ENCODE measurements at regions not wholly inside any gene's neighbourhood (a gene's known extent, or its start where the extent isn't known, plus 50 kb on each side); places are given as distances from the start of the nearest gene placed in this dataset.

DNA sequence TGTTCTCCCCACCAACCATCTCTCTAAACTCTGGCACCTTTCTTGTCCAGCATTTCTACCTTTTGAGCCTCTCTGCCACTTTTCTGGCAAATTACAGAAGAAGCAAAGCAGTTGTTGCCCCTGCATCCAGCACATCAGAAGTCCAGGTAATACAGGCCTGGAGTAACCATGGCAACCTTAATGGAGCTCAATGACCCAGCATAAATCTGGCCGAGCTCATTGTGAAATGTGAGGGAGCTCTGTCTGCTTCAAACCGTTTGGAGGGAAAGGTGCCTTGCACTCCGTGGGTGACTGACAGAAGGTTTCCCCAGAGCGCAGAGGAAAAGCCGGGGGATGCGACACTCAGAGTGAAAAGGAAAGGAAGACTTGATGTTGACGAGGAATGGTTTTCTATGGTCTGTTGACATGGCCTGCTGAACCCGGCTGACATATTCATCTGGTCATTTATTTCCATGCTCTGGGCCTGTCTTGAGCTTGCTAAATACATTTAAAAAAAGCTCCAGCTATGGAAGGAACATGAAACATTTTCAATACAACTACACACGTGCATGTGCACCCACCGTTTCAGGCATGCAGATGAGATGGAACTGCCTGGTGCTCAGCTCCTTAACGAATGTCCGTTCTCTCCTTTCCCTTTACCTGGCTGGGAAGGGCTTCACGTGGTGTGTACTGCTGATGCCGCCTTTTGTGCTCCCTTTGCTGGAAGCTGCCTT is 74.9 kb downstream of the ADRA2A start:
- DNase-seq, result no peak
- H3K36me3 ChIP-seq (replicated peaks), result no peaks in the 10 kb centered on the region
- in situ Hi-C loops (cut with HindIII; ENCODE audit: low pct_ligation_motif_present, low sequenced_read_pairs), result no loop called here
- H3K4me3 ChIP-seq (ENCODE audit: low read depth, low read length), result no peak overlapping the region
- no peaks in the 10 kb centered on the region for H3K27me3 ChIP-seq (replicated peaks)
- TF ChIP-seq, protein P1, sequence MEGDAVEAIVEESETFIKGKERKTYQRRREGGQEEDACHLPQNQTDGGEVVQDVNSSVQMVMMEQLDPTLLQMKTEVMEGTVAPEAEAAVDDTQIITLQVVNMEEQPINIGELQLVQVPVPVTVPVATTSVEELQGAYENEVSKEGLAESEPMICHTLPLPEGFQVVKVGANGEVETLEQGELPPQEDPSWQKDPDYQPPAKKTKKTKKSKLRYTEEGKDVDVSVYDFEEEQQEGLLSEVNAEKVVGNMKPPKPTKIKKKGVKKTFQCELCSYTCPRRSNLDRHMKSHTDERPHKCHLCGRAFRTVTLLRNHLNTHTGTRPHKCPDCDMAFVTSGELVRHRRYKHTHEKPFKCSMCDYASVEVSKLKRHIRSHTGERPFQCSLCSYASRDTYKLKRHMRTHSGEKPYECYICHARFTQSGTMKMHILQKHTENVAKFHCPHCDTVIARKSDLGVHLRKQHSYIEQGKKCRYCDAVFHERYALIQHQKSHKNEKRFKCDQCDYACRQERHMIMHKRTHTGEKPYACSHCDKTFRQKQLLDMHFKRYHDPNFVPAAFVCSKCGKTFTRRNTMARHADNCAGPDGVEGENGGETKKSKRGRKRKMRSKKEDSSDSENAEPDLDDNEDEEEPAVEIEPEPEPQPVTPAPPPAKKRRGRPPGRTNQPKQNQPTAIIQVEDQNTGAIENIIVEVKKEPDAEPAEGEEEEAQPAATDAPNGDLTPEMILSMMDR (IDR thresholded peaks at IDR 0.05; ENCODE audit: low read depth, low read length, missing control alignments), result no peak
- no peak overlapping the region for H3K27ac ChIP-seq

DNA sequence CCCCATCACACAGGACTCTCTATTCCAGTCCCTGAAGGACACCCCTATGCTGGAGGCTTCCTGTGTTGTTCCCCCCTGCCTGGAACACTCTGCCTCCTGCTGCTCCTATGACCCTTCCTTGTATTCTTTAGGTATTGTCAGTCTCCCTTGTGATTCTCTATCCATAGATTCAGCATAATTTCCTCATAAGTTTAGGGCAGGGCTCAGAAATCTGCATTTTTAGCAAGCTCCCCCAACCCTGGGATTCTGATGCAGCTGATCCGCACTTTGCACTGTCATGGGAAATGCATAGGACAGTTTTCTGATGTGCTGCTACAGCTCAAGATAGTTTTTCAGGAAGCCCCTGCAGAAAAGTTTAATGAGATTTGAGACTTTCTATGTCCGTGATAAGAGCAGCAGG is 79.9 kb downstream of the ADRA2A start:
- Histone ChIP-seq H3K27ac (no peak overlapping the region), H3K4me3 (ENCODE audit: low read depth, low read length) (no peak overlapping the region), H3K36me3 (replicated peaks) (no peaks in the 10 kb centered on the region), H3K27me3 (replicated peaks) (no peaks in the 10 kb centered on the region)
- DNase-seq, result no peak
- TF ChIP-seq, protein P1 (IDR thresholded peaks at IDR 0.05; ENCODE audit: low read depth, low read length, missing control alignments), result no peak
- in situ Hi-C loops (cut with HindIII; ENCODE audit: low pct_ligation_motif_present, low sequenced_read_pairs), result no loop called here

DNA sequence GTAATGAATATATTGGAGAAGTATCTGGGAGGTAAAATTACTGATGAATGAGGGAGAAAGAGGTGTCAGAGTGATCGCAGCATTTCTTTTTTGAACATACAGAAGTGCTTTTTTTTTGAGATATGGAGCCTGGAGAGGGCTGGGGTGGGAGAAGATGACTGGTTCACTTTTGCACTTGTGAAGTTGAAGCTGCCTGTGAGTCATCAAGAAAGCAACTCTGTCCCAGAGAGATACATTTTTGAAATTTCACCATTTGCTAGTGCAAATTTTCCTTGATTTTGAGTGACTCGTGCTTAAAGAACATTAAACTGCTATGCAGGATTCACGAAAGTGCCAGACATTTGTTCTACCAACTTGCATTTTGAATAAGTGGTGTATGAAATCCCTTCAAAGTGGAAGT is 81.8 kb downstream of the ADRA2A start:
- Histone ChIP-seq H3K27ac (no peak overlapping the region), H3K36me3 (replicated peaks) (no peaks in the 10 kb centered on the region), H3K4me3 (ENCODE audit: low read depth, low read length) (no peak overlapping the region), H3K27me3 (replicated peaks) (no peaks in the 10 kb centered on the region)
- TF ChIP-seq, protein P1 (IDR thresholded peaks at IDR 0.05; ENCODE audit: low read depth, low read length, missing control alignments), result no peak
- in situ Hi-C loops (cut with HindIII; ENCODE audit: low pct_ligation_motif_present, low sequenced_read_pairs), result no loop called here
- no peak for DNase-seq

DNA sequence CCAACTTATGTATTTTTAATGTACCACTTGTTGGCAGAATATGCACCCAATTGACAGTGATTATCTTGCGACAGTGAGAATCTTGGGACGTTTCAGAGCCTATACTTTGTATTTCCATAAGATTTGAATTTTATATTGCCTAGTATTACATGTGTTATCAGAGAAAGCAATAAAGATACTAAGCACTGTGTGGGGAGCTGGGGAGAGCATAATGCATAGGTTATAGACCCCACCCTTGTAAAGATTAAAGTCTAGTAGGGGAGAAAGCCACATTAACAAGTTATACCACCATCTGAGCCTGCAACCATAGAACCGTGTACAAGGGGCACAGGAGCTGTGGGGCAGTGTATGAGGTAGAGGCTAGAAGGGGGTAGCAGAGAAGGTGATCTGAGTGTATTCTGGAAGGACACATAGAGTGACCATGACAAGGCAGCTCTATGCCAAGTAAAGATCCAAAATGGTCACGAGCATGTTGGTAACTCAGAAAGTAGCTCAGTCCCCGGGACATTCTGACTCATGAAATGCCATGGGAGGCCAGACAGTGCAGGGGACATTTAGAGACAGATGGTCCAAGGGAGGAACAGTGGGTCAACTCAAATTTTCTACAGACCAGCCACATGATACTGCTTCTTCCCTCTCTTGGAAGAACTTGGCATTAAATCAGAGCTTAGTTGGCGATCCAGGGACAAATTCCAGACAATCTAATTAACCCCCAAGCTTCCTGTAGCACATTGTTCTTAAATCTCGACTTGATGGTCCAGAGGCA is 84.5 kb downstream of the ADRA2A start:
- in situ Hi-C loops (cut with HindIII; ENCODE audit: low pct_ligation_motif_present, low sequenced_read_pairs), result no loop called here
- DNase-seq, result no peak
- H3K27me3 ChIP-seq (replicated peaks), result no peaks in the 10 kb centered on the region
- H3K27ac ChIP-seq, result no peak overlapping the region
- H3K4me3 ChIP-seq (ENCODE audit: low read depth, low read length), result no peak overlapping the region
- TF ChIP-seq, protein P1 (IDR thresholded peaks at IDR 0.05; ENCODE audit: low read depth, low read length, missing control alignments), result no peak
- no peaks in the 10 kb centered on the region for H3K36me3 ChIP-seq (replicated peaks)

DNA sequence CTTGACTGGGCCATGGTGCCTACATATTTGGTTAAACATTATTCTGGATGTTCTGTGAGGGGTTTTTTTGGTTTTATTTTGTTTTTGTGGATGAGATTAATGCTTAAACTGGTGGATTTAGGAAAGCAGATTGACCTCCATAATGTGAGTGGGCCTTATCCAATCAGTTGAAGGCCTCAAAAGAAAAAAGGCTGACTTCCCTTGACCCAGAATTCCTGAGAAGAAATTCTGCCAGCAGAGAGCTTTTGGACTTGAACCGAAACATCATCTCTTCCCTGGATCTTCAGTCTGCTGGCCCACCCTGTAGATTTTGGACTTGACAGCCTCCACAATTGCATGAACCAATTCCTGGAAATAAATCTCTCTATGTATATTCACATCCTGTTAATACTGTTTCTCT is 94.4 kb downstream of the ADRA2A start:
- no peak overlapping the region for H3K27ac ChIP-seq
- TF ChIP-seq, protein P1 (IDR thresholded peaks at IDR 0.05; ENCODE audit: low read depth, low read length, missing control alignments), result no peak
- in situ Hi-C loops (cut with HindIII; ENCODE audit: low pct_ligation_motif_present, low sequenced_read_pairs), result no loop called here

More for the DNA sequence above, 94.4 kb downstream of the ADRA2A start:
- DNase-seq, result no peak
- H3K4me3 ChIP-seq (ENCODE audit: low read depth, low read length), result no peak overlapping the region
- H3K36me3 ChIP-seq (replicated peaks), result no peaks in the 10 kb centered on the region
- H3K27me3 ChIP-seq (replicated peaks), result no peaks in the 10 kb centered on the region
